ENCODE measurements at regions not wholly inside any gene's neighbourhood (a gene's known extent, or its start where the extent isn't known, plus 50 kb on each side); places are given as distances from the start of the nearest gene placed in this dataset.

GRCh38 chr20:56174416-56174815, 74.1 kb upstream of the MC3R start:
- Histone ChIP-seq H3K27ac (ENCODE audit: insufficient read depth, low read length) (no peak overlapping the region), H3K9ac (ENCODE audit: insufficient read depth, low read length) (no peak overlapping the region), H4K20me1 (ENCODE audit: control insufficient read depth, extremely low read depth, insufficient read depth, low read length) (no peaks in the 10 kb centered on the region), H3K9me3 (ENCODE audit: control insufficient read depth, insufficient read depth, low read depth, low read length) (no peaks in the 10 kb centered on the region), H3K4me3 (replicated peaks in 1 of 4; ENCODE audit: control extremely low read depth in 1 of 4, insufficient read depth in 1 of 4, low read depth in 3 of 4, low read length in 4 of 4) (no peak overlapping the region), H3K36me3 (ENCODE audit: control insufficient read depth, insufficient read depth, low read length) (no peaks in the 10 kb centered on the region), H2AFZ (ENCODE audit: low read length) (no peak overlapping the region), H3K4me1 (ENCODE audit: control insufficient read depth, extremely low read depth, insufficient read depth, low read length) (no peaks in the 10 kb centered on the region), H3K27me3 (ENCODE audit: control insufficient read depth, insufficient read depth, low read length) (no peaks in the 10 kb centered on the region), H3K4me2 (ENCODE audit: extremely low read depth, insufficient read depth, low read length) (no peak overlapping the region), H3K79me2 (ENCODE audit: control insufficient read depth, insufficient read depth, low read length) (no peaks in the 10 kb centered on the region)
- no peak for DNase-seq (ENCODE audit: low read depth in 2 of 2)
- TF ChIP-seq CTCF (conservative IDR thresholded peaks at IDR 0.05 in 1 of 2, IDR thresholded peaks at IDR 0.05 in 1 of 2; ENCODE audit: low read depth in 1 of 2, low read length in 2 of 2), result no peak
- no peak for TF ChIP-seq EZH2 (IDR thresholded peaks at IDR 0.05; ENCODE audit: low read length, missing control alignments)

GRCh38 chr20:56175884-56176283, 72.6 kb upstream of the MC3R start:
- no peak overlapping the region for H3K4me2 ChIP-seq (ENCODE audit: extremely low read depth, insufficient read depth, low read length)
- no peaks in the 10 kb centered on the region for H3K27me3 ChIP-seq (ENCODE audit: control insufficient read depth, insufficient read depth, low read length)
- no peak overlapping the region for H3K27ac ChIP-seq (ENCODE audit: insufficient read depth, low read length)
- H2AFZ ChIP-seq (ENCODE audit: low read length), result no peak overlapping the region
- H3K79me2 ChIP-seq (ENCODE audit: control insufficient read depth, insufficient read depth, low read length), result no peaks in the 10 kb centered on the region
- no peaks in the 10 kb centered on the region for H3K36me3 ChIP-seq (ENCODE audit: control insufficient read depth, insufficient read depth, low read length)
- H3K9ac ChIP-seq (ENCODE audit: insufficient read depth, low read length), result no peak overlapping the region
- DNase-seq (ENCODE audit: low read depth in 2 of 2), result no peak
- H4K20me1 ChIP-seq (ENCODE audit: control insufficient read depth, extremely low read depth, insufficient read depth, low read length), result no peaks in the 10 kb centered on the region
- no peaks in the 10 kb centered on the region for H3K9me3 ChIP-seq (ENCODE audit: control insufficient read depth, insufficient read depth, low read depth, low read length)
- no peak overlapping the region for H3K4me3 ChIP-seq (replicated peaks in 1 of 4; ENCODE audit: control extremely low read depth in 1 of 4, insufficient read depth in 1 of 4, low read depth in 3 of 4, low read length in 4 of 4)
- H3K4me1 ChIP-seq (ENCODE audit: control insufficient read depth, extremely low read depth, insufficient read depth, low read length), result no peaks in the 10 kb centered on the region
- TF ChIP-seq CTCF (conservative IDR thresholded peaks at IDR 0.05 in 1 of 2, IDR thresholded peaks at IDR 0.05 in 1 of 2; ENCODE audit: low read depth in 1 of 2, low read length in 2 of 2) (no peak), EZH2 (IDR thresholded peaks at IDR 0.05; ENCODE audit: low read length, missing control alignments) (no peak)

DNA sequence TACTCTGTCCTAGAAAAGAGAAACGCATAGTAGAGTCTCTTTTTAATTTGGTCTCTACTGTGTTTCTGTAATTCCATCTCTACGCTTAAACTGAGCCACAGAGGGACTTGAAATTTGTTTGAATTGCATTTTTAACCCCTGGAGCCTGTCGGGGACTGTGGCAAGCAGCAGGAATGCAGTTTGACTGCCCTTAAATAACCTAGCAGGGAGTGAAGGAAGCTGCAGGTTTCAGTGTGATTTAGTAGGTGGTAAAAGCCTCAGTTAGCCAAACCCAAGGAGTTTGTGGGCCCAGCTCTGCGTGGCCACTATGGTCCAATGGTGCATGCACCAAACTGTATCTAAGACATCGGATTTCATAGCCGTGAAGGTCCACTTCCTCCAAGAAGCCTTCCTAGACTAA, 70.3 kb upstream of the MC3R start:
- no peak overlapping the region for H3K9ac ChIP-seq (ENCODE audit: insufficient read depth, low read length)
- H3K4me2 ChIP-seq (ENCODE audit: extremely low read depth, insufficient read depth, low read length), result no peak overlapping the region
- H3K36me3 ChIP-seq (ENCODE audit: control insufficient read depth, insufficient read depth, low read length), result no peaks in the 10 kb centered on the region
- no peaks in the 10 kb centered on the region for H3K27me3 ChIP-seq (ENCODE audit: control insufficient read depth, insufficient read depth, low read length)
- H3K4me1 ChIP-seq (ENCODE audit: control insufficient read depth, extremely low read depth, insufficient read depth, low read length), result no peaks in the 10 kb centered on the region
- no peaks in the 10 kb centered on the region for H4K20me1 ChIP-seq (ENCODE audit: control insufficient read depth, extremely low read depth, insufficient read depth, low read length)
- no peak for DNase-seq (ENCODE audit: low read depth in 2 of 2)
- H3K9me3 ChIP-seq (ENCODE audit: control insufficient read depth, insufficient read depth, low read depth, low read length), result no peaks in the 10 kb centered on the region
- no peak overlapping the region for H3K4me3 ChIP-seq (replicated peaks in 1 of 4; ENCODE audit: control extremely low read depth in 1 of 4, insufficient read depth in 1 of 4, low read depth in 3 of 4, low read length in 4 of 4)
- H3K79me2 ChIP-seq (ENCODE audit: control insufficient read depth, insufficient read depth, low read length), result no peaks in the 10 kb centered on the region
- TF ChIP-seq CTCF (conservative IDR thresholded peaks at IDR 0.05 in 1 of 2, IDR thresholded peaks at IDR 0.05 in 1 of 2; ENCODE audit: low read depth in 1 of 2, low read length in 2 of 2) (no peak), EZH2 (IDR thresholded peaks at IDR 0.05; ENCODE audit: low read length, missing control alignments) (no peak)
- no peak overlapping the region for H2AFZ ChIP-seq (ENCODE audit: low read length)
- H3K27ac ChIP-seq (ENCODE audit: insufficient read depth, low read length), result no peak overlapping the region
